ENCODE measurements at regions not wholly inside any gene's neighbourhood (a gene's known extent, or its start where the extent isn't known, plus 50 kb on each side); places are given as distances from the start of the nearest gene placed in this dataset.

DNA sequence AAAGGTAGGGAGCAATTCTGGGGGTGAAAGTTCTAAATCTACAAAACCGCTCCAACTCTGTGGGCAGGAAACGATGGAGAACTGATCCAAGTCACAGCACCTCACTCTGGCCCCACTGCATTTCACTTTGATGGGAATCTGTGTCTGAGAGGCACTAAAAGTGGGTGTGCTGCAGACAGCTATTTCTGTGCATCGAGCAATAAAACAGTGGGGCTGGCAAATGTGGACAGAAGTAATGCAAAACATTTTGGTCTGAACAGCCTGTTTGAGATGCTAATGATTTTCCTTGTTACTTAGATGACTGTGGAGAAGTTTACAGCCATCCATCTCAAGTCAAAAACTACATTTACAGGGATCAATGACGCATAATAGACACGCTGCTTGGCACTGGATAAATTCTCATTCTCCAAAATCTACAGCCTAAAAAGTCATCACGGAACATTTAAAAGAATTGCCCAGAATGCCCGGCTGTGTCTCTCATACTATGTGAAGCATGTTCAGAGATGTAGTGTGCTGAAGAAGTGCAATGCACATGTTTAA is 1671.6 kb upstream of the TENM3 start:
- BruUV-seq (replicated peaks) = no TSS peak
- TF ChIP-seq, protein P1, sequence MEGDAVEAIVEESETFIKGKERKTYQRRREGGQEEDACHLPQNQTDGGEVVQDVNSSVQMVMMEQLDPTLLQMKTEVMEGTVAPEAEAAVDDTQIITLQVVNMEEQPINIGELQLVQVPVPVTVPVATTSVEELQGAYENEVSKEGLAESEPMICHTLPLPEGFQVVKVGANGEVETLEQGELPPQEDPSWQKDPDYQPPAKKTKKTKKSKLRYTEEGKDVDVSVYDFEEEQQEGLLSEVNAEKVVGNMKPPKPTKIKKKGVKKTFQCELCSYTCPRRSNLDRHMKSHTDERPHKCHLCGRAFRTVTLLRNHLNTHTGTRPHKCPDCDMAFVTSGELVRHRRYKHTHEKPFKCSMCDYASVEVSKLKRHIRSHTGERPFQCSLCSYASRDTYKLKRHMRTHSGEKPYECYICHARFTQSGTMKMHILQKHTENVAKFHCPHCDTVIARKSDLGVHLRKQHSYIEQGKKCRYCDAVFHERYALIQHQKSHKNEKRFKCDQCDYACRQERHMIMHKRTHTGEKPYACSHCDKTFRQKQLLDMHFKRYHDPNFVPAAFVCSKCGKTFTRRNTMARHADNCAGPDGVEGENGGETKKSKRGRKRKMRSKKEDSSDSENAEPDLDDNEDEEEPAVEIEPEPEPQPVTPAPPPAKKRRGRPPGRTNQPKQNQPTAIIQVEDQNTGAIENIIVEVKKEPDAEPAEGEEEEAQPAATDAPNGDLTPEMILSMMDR (conservative IDR thresholded peaks at IDR 0.05; ENCODE audit: low read depth, low read length) = no peak
- no peak for TF ChIP-seq EZH2 (IDR thresholded peaks at IDR 0.05; ENCODE audit: borderline replicate concordance, low read depth, low read length, poor library complexity, severe bottlenecking)
- ChIA-PET POLR2A (ENCODE audit: low non-redundant PET) (no interaction called here), CTCF (no interaction called here)
- Histone ChIP-seq H3K27me3 (replicated peaks; ENCODE audit: insufficient read depth, low read depth, low read length, poor library complexity) (no peaks in the 10 kb centered on the region), H3K27ac (ENCODE audit: low read depth, low read length, poor library complexity, severe bottlenecking) (peak overlapping the region; percentile 11), H3K4me3 (ENCODE audit: low read depth, low read length, poor library complexity, severe bottlenecking) (no peak overlapping the region), H3K9me3 (ENCODE audit: low read depth, low read length, poor library complexity, severe bottlenecking) (no peaks in the 10 kb centered on the region), H3K36me3 (ENCODE audit: insufficient read depth, low read length, poor library complexity, severe bottlenecking) (no peaks in the 10 kb centered on the region), H3K4me1 (ENCODE audit: insufficient read depth, low read length, poor library complexity, severe bottlenecking) (peaks cover 9% of the 10 kb centered on the region)
- no peak for DNase-seq (ENCODE audit: low spot score)
- intact Hi-C loops (cut with micrococcal nuclease; ENCODE audit: unreplicated experiment) = no loop called here

DNA sequence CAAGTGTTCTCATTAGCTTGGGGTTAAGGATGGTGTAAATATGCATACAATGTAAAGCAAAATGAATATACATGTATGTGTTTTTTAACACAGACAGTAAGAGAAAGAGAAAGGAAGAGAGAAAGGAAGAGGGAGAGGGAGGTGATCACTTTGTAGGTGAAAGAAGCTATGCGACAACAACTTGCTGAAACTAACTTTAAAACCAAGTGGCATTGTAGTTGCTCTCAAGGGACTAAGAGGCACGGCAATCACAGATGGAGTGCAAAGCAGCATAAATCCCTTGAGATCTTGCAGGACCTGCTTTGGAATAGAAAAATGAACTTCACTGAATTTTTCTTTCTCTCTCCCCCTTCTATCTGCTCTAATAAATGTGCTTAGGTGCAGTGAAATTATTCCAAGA is 1665.0 kb upstream of the TENM3 start:
- no peak for TF ChIP-seq EZH2 (IDR thresholded peaks at IDR 0.05; ENCODE audit: borderline replicate concordance, low read depth, low read length, poor library complexity, severe bottlenecking)
- TF ChIP-seq, protein P1 (conservative IDR thresholded peaks at IDR 0.05; ENCODE audit: low read depth, low read length) = no peak
- peaks cover 21% of the 10 kb centered on the region for H3K4me1 ChIP-seq (ENCODE audit: insufficient read depth, low read length, poor library complexity, severe bottlenecking)
- no peak for DNase-seq (ENCODE audit: low spot score)
- BruUV-seq (replicated peaks) = no TSS peak
- intact Hi-C loops (cut with micrococcal nuclease; ENCODE audit: unreplicated experiment) = no loop called here
- no peaks in the 10 kb centered on the region for H3K36me3 ChIP-seq (ENCODE audit: insufficient read depth, low read length, poor library complexity, severe bottlenecking)
- no peak overlapping the region for H3K4me3 ChIP-seq (ENCODE audit: low read depth, low read length, poor library complexity, severe bottlenecking)
- H3K27me3 ChIP-seq (replicated peaks; ENCODE audit: insufficient read depth, low read depth, low read length, poor library complexity) = no peaks in the 10 kb centered on the region
- CTCF ChIA-PET = no interaction called here
- POLR2A ChIA-PET (ENCODE audit: low non-redundant PET) = interaction anchor here (0.5 kb wide), 1 partner anchor 20 kb away, joined by 5 read pairs; no protein-coding TSS in a partner anchor
- no peak overlapping the region for H3K27ac ChIP-seq (ENCODE audit: low read depth, low read length, poor library complexity, severe bottlenecking)
- H3K9me3 ChIP-seq (ENCODE audit: low read depth, low read length, poor library complexity, severe bottlenecking) = no peaks in the 10 kb centered on the region

GRCh38 chr4:180581061-180581460 is 1662.1 kb upstream of the TENM3 start:
- no peaks in the 10 kb centered on the region for H3K27me3 ChIP-seq (replicated peaks; ENCODE audit: insufficient read depth, low read depth, low read length, poor library complexity)
- no peak overlapping the region for H3K4me3 ChIP-seq (ENCODE audit: low read depth, low read length, poor library complexity, severe bottlenecking)
- H3K9me3 ChIP-seq (ENCODE audit: low read depth, low read length, poor library complexity, severe bottlenecking) = no peaks in the 10 kb centered on the region
- POLR2A ChIA-PET (ENCODE audit: low non-redundant PET) = no interaction called here
- CTCF ChIA-PET = no interaction called here
- H3K36me3 ChIP-seq (ENCODE audit: insufficient read depth, low read length, poor library complexity, severe bottlenecking) = no peaks in the 10 kb centered on the region
- TF ChIP-seq, protein P1 (conservative IDR thresholded peaks at IDR 0.05; ENCODE audit: low read depth, low read length) = no peak
- no peak for TF ChIP-seq EZH2 (IDR thresholded peaks at IDR 0.05; ENCODE audit: borderline replicate concordance, low read depth, low read length, poor library complexity, severe bottlenecking)
- peaks cover 21% of the 10 kb centered on the region for H3K4me1 ChIP-seq (ENCODE audit: insufficient read depth, low read length, poor library complexity, severe bottlenecking)
- intact Hi-C loops (cut with micrococcal nuclease; ENCODE audit: unreplicated experiment) = no loop called here
- no peak for DNase-seq (ENCODE audit: low spot score)
- BruUV-seq (replicated peaks) = no TSS peak
- H3K27ac ChIP-seq (ENCODE audit: low read depth, low read length, poor library complexity, severe bottlenecking) = no peak overlapping the region
